GM21529 (cell line): ENCODE measurements at regions not wholly inside any gene's neighbourhood (a gene's known extent, or its start where the extent isn't known, plus 50 kb on each side); places are given as distances from the start of the nearest gene placed in this dataset.
"Not testable (repeated sequence)": the region's sequence is repeated elsewhere in the genome, so short reads cannot be mapped to it uniquely, and the experiment has no call there.

Experiments
- ATAC-seq: cut with Tn5 transposase; IDR thresholded peaks from one replicate; pipeline ENCODE4 v1.9.1; 2021; ENCODE audit not compliant: unreplicated experiment

GRCh38 chr7:42573881-42574672 is 337.1 kb upstream of the GLI3 start:
- no peak for ATAC-seq

DNA sequence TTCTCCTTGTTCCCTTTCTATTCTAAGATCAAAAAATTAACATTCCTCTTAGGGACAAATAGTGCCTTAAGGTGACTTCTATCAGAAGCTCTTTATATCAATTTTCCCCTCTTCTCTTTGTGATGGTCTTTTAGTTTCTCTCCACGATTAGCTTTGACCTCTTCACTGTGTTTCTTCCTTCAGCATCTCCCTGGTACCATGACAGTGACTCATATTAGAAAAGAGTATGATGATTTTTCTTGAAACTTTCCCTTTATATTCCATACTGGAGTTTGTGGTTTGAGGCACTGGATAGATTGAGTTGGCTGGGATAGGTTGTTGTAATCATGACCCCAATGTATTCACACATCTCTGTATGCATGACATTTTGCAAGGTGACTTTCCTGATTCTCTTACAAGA is 335.6 kb upstream of the GLI3 start:
- ATAC-seq = no peak

DNA sequence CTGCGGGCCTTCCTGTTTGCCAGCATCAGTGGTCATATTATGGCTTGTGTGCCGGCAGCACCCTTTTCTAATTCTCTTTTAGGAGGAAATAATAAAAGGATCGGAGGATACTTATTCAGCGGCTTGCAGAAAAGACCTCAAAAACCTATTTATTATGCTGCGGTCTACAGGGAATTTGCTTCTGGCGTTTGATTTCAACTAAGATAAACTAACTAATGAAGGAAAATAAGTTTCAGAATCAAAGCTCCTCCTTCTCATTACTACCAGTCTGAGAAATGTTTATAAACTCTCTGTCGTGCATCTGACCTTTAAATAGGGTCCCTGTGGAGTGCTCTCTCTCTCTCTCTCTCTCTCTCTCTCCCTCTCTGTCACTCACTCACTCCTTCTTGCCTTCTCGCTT is 335.0 kb upstream of the GLI3 start:
- no peak for ATAC-seq

DNA sequence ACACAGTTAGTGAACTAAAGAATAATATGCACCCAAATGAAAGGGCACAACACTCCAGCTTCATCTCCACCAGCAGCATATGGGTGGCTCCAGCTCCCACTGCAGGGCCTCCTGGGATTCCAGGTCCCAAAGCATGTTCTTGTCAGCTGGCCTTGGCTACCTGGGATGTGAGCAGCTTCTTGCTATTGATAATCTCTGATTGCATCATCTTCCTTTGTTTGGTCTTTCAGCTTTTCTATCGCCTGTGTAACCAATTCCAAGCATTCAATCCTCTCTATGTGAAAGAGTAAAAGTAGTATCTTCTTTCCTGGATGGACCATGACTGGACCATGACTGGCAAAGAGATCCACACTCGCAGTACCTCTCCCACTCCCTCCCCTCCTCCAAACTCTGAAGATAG is 333.9 kb upstream of the GLI3 start:
- no peak for ATAC-seq

DNA sequence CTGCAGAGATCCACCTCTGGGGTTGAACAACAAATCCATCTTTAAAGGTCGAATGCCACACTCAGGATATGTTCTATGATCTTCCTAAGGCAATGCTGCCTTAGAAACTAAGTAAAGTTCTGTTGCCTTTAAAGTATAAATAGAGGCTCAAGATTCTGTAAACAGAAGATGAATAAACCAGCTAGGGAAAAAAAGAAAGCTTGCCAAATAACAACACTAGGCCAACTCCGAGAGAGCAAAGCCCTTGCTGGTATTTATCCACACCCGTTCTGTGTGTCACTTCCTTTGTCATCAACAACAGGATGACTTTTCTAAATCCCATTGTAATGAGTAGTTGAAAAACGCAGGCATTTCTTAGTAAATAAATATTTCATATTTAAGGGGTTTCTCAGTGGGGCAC is 330.0 kb upstream of the GLI3 start:
- ATAC-seq = no peak

- no peak for ATAC-seq
Measured at GRCh38 chr7:42561797-42562196, 324.8 kb upstream of the GLI3 start.

- no peak for ATAC-seq
Measured at GRCh38 chr7:42560866-42561265, 323.9 kb upstream of the GLI3 start.

- ATAC-seq = not testable (repeated sequence)
Measured at GRCh38 chr7:42554932-42555331, 317.9 kb upstream of the GLI3 start.

DNA sequence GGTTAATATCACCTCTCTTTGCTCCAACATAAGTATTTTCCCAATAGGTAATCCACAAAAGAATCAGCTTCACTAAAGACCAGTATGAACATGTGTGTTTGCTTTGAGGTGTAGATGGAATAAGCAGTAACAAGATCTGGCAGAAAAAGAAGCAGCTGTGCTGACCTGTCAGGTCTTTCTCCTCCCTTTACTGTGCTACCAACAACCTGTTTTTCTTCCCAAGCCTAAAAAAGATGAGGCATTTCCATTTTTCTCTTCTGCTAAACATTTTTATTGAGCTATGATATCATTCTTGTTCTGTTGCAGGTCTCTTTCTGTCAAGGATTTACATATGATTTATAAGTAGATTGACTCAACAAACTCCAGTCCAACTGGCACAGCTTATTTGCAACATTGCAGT is 315.2 kb upstream of the GLI3 start:
- no peak for ATAC-seq

GRCh38 chr7:42550706-42551470 is 313.9 kb upstream of the GLI3 start:
- ATAC-seq = no peak

DNA sequence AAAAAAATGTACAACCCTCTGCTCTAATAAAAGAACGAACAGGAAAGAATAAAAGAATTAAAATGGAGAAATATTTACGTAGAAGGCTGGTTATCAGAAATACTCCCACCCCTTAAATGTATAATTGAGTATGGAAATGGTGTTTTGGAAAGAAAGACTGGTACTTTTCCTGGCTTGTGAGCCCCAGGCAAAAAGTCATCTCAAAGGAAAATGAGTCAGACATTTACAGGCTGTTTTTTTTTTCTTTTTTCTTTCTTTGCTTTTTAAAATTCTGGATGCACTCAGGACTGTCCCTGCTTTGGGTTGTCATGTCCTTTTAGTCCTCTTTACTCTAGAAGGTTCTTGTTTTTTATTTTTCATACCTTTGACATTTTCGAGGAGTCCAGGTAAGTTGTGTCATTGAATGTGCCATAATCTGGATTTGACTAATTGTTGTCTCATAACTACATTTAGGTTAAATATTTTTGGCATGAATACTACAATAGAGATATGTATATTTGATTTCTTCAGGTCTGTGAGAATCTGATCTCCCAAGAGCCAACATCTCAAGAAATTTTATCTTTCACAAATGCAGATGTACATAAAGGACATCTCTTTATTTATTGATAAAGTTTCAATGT is 313.0 kb upstream of the GLI3 start:
- ATAC-seq = no peak

DNA sequence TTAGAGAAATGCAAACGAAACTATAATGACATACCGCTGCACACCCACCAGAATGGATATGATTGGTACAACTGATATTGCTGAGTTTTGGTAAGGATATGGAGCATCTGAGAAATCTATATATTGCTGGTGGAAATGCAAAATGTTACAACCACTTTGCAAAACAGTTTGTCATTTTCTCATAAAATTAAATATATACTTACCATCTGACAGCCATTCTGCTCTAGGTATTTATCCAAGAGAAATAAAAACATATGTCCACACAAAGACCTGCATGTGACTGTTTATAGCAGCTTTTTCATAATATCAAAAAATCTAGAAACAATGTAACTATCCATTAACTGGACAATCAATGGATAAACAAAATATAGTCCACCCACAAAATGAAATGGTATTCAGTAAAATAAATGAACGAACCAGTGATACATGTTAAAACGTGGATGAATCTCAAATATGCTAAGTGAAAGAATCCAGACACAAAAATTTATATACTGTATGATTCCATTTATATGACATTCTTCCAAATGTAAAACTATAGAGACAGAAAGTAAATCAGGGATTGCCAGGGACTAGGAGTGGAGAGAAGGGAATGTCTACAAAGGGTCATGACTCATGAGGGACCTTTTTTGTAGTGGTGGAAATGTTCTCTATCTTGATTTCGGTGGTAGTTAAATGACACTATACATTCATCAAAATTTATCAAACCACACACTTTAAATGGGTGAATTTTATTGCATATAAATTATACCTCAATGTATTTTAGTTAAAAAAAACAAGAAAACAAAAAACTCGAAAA is 312.0 kb upstream of the GLI3 start:
- ATAC-seq = no peak

DNA sequence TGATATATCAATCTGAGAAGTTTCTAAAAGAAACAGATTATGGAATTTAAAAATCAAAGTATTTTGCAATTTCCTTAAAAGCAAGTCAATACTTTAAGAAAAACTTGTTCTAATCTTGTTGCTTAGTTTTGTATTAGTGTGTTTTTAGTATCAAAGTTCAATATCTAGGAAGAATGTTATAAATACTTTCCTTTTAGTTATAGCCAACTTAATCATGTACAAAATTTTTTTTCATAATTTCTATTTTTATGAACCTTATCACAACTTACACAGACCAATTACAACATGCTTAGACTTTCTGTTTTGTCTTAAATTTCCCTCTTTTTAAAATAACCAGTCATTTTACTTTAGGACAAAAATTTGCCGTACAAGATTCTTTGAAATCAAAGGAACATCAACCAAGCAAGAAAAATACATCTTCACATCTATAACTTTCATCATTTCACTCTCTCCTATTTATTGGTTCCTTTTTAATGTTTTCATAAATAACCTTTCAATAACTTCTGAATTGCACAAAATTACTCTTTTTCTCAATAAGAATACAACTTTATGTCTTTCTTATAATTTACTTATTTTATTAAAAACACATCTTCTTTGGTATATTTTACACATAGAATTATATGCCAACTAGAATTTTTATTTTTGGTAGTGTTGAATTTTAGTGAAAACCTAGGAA is 308.2 kb upstream of the GLI3 start:
- no peak for ATAC-seq

GRCh38 chr7:42543953-42544352 is 306.9 kb upstream of the GLI3 start:
- ATAC-seq = no peak

DNA sequence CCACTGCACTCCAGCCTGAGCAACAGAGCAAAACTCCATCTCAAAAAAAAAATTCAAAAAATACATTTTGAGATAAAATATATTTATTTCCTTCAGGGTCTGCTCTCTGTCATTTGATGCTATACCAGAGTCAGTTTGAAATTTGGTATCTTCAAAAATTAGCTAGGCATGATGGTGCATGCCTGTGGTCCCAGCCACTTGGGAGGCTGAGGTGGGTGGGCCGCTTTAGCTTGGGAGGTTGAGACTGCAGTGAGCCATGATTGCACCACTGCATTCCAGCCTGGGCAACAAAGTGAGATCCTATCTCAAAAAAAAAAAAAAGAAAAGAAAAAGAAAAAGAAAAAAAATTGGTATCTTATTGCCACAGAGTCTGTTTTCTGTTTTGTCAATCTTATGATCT is 305.4 kb upstream of the GLI3 start:
- not testable (repeated sequence) for ATAC-seq

- no peak for ATAC-seq
Measured at GRCh38 chr7:42534441-42534840, 297.4 kb upstream of the GLI3 start.

DNA sequence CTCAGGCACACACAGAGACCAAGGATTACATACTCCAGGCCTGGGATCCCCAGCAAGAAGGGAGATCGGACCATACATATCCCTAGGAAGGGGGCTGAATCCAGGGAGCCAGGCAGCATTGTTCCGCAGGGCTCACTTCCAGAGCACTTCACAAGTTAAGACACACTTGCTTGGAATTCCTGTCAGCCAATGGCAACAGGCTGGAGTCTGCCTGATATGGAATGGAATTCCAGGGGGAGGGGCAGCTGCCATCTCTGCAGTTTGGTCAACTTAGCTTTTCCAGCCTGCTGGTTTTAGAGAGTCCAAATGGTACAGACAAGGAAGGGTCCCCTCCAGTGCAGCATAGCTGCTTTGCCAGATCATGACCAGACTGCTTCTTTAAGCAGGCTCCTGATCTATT is 290.0 kb upstream of the GLI3 start:
- no peak for ATAC-seq

DNA sequence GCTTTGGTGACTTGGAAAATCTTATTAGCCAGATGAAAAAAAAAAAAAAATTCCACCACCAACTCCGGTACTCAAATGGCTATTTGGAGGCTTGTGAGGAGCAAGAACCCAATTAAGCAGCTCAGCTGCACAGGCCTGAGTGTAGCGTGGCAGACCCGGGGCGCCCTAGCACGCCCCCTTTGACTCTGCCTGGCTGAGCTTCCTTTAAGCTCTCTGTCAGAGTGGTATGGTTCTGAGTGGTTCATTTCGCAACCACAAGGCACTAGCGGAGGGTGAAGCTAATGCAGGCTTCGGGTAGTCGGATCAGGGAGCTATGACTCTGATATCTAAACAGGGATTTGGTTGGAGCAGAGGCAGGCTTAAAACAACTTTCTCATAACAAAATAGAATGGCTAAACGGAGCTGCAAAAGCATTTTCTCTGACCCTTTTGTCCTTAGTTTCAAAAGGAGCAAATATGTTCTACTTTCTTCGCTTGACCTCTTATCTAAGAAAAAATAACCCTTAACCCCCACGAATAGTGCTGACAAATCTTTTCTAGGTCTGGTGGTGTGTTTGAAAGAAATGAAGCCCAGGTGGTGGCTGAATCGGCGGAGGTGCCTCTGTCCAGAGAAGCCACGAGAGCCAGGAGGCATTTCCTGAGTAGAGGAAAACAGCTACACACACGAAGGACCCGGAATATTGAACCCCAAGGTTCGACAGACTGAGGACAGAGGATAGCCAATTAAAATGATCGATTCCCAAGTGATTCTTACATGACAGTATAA is 285.4 kb upstream of the GLI3 start:
- no peak for ATAC-seq

GRCh38 chr7:42511027-42511426 is 274.0 kb upstream of the GLI3 start:
- no peak for ATAC-seq

GRCh38 chr7:42506097-42506496 is 269.1 kb upstream of the GLI3 start:
- no peak for ATAC-seq
